Activated CD4-positive, alpha-beta T cell treated with anti-CD3 and anti-CD28 coated beads, Interleukin-10, Interleukin-2, amounts not matched to agents 100 ng/mL and 50 ng/mL, durations not matched to agents 16 hours and 8 hours (primary cell): ENCODE measurements at regions not wholly inside any gene's neighbourhood (a gene's known extent, or its start where the extent isn't known, plus 50 kb on each side); places are given as distances from the start of the nearest gene placed in this dataset.
A peak's percentile ranks its signal among the peaks of the same experiment; 100 is the strongest.
"Not testable (repeated sequence)": the region's sequence is repeated elsewhere in the genome, so short reads cannot be mapped to it uniquely, and the experiment has no call there.

Experiments
- DNase-seq: peaks from one replicate; pipeline ENCODE4 v3.0.0-alpha.2; 2020

DNA sequence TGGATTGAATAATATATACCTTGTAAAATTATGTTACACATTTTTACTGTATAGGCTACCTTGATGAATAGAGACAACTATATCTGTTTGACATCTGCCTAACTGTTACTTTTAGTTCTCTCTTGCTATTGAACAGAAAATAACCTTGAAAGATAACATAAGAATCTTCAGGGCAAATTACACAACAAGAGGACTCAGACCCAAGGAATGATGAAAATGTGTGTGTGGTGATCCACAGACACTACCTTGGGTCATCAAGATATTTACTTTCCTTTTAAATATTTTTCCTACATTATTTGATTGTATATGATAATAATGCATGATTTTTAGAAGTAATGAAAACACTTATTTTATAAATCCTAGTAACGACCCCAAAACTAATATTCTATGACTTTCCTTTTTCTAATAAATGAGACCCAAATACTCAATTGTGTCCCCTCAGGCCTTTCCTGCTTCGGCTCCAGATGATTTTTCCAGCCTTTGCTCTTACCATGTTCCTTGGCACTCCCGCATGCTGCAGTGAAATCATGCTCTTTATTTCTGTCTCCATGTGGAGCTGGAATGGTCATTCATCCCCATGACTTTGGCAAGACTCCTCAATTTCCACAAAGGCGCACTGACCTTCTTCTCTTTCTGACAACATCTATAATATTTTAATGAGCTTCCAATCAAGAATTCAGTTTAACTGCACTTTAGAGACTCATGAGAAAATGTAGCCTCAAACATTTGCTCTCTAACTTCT is 187.6 kb downstream of the EPM2A start:
- no peak for DNase-seq

- no peak for DNase-seq
Measured at GRCh38 chr6:145548933-145549648, 186.2 kb downstream of the EPM2A start.

GRCh38 chr6:145551164-145551563 is 184.2 kb downstream of the EPM2A start:
- no peak for DNase-seq

- DNase-seq: no peak
Measured at GRCh38 chr6:145555084-145555483, 180.2 kb downstream of the EPM2A start.

- no peak for DNase-seq
Measured at GRCh38 chr6:145557474-145557873, 177.8 kb downstream of the EPM2A start.

DNA sequence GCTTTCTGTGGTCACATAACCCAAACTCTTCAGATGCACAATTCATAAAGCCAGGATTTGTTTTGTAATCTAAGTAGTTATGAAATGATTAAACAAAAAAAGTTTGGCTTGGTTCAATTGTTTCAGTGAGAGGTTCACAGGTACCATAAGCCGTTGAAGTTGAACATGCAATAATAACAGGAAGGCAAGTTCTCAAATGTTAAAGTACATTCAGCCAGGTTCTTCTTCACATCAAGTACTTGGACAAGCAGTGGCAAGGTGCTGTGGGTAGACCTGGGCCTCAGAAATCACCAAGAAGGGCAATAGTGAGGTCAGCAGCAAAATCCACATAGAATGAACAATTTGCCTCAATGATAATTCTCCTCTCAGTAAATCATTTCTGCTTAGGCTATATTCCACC is 175.5 kb downstream of the EPM2A start:
- peak; percentile 24 for DNase-seq

DNA sequence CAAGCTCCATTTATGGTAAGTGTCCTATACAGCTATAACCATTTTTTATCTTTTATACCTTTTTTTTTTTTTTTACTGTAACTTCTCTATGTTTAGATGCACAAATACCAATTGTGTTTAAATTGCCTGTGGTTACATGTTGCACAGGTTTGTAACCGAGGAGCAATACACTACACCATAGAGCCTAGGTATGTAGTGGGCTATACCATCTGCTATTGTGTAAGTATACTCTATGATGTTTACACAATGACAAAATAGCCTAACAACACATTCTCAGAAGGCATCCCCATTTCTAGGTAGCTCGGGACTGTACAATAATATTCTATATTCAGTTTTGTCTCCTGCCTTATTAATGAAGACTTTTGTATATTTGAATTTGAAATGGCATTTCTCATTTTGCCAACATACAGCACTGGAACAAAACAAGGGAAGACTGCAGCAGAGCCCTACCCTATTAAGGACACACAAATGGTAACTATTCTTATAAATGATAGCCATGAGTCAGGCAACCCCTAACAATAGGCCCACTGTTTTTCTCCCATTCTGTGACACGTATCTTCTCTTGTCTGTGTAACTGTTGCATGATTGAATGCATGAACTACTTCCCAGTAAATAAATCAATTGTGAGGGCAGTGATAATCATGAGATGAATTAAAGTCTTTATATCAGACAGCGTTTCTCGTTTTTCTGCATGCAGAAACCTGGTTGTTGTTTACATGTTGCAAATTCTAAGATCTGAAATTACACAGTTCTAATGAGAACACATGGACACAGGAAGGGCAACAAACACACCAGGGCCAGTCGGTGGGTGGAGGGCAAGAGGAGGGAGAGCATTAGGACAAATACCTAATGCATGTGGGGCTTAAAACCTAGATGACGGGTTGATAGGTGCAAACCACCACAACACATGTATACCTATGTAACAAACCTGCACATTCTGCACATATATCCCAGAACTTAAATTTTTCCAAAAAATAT is 173.9 kb downstream of the EPM2A start:
- no peak for DNase-seq

GRCh38 chr6:145562771-145563615 is 172.3 kb downstream of the EPM2A start:
- no peak for DNase-seq

DNA sequence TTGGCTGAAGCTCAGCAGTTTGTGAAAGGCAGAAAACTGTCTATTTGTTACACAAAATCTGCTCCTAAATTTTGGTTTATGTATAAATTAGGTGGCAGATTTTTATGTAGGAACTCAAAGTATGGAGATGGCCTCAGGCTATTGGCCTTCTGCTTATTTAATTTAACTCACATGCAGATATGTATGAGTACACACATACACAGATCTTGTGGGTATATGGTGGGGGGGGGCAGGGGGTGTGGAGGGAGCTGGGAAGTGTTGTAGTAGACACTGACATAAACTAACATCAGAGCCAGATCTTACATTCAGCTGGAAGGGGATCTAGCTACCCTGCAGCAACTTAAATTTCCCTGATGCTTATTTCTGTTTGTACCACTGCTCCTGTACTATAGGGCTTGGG is 170.8 kb downstream of the EPM2A start:
- DNase-seq: no peak

DNA sequence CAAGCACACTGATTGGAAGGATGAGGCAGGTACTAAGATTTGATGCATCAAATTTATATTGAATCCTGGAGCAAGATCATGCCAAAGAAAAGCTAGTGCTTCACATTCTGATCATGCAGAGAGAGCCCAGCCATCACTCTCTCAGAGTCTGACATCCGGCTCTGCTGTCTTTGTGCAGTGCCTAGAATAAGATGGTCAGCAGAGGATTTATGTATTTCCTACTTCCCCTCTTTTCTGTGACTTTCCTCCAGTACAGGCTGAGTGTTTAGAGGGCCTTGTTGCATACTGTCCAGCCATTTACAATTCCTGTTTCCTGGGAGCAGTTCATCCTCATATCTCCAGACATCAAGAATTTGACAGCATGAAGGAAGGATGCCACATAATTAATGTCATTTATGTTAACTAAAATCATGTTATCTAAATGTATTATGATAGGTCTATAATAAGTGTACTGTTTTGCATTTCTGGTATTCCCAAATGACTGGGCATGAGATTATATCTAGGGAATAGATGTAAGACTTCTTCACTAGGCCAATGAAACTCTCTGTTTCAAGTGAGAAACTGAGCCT is 167.6 kb downstream of the EPM2A start:
- DNase-seq: no peak

DNA sequence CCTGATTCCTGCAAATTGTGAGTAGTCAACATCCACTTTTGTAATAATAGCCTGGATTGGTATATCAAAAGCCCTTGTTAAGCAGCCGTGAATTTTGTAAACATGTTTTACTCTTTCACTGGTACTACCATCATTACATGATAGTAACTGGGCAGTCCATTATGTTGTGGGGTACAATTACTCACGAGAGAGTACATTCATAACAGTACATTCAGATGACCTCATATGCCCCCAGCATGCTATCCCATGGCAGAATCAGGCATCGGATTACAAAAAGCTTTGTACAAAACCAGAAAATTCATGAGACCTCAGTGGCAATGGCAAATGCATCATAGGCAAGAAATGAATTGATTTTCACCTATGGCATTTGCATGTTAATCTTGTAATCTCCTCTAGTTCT is 166.2 kb downstream of the EPM2A start:
- DNase-seq: no peak

DNA sequence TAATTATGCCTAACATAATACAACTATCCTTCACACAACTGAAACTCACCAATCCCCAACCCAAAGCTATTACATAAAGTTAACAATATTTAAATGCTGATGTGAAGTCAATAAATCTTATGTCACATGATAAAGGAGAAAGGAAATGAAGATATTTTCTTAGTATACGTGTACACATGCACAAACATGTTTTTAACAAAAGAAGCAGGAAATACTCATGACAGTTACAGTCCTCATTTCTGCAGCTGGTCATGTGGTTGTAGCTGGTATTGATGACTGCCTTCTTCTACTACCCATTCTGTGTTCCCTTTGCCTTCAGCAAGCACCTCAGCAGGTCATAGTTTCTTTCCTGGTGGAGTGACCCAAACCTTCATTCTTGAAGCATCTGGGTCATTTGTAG is 165.0 kb downstream of the EPM2A start:
- not testable (repeated sequence) for DNase-seq

- not testable (repeated sequence) for DNase-seq
Measured at GRCh38 chr6:145574269-145574668, 161.1 kb downstream of the EPM2A start.
